Vagina (tissue), 2 donors: ENCODE measurements at regions not wholly inside any gene's neighbourhood (a gene's known extent, or its start where the extent isn't known, plus 50 kb on each side); places are given as distances from the start of the nearest gene placed in this dataset.

ENCODE experiments used
- CTCF ChIP-seq, 3 experiments: fragments of 450-650 bp in 2 of 3; fragments of 200-600 bp in 1 of 3; sonication (generic) in 1 of 3; IDR thresholded peaks; one replicate each; pipeline ENCODE4 v1.5.1; 2017 to 2019; ENCODE audit warnings: antibody characterized with exemption in 3 of 3, mild to moderate bottlenecking in 2 of 3, moderate library complexity in 2 of 3
- POLR2A ChIP-seq, 2 donors: fragments of 450-650 bp; IDR thresholded peaks; one replicate each; pipeline ENCODE4 v1.6.1; 2017; ENCODE audit warnings: antibody characterized with exemption in 2 of 2, mild to moderate bottlenecking in 2 of 2, moderate library complexity in 2 of 2

- no peak for TF ChIP-seq CTCF (IDR thresholded peaks at IDR 0.05)
- TF ChIP-seq POLR2A (IDR thresholded peaks at IDR 0.05): no peak
These were observed 216.8 kb downstream of the CTH start for GRCh38 chr1:70627910-70628309.
